ENCODE measurements at regions not wholly inside any gene's neighbourhood (a gene's known extent, or its start where the extent isn't known, plus 50 kb on each side); places are given as distances from the start of the nearest gene placed in this dataset.

- Mint-ChIP-seq H3K36me3 (no peaks in the 10 kb centered on the region), H3K4me1 (no peaks in the 10 kb centered on the region), H3K27ac (no peak overlapping the region), H3K4me3 (no peak overlapping the region), H3K9me3 (no peaks in the 10 kb centered on the region), H3K27me3 (ENCODE audit: low read depth in 2 of 2) (peaks cover 0 to 3% of the 10 kb centered on the region in 2 donors)
- ATAC-seq: no peak
- 97% methylated on average over 4 of the region's 5 CpGs for WGBS (ENCODE audit: insufficient coverage)
- Histone ChIP-seq H3K27me3 (ENCODE audit: control insufficient read depth, insufficient read depth, low read length) (no peaks in the 10 kb centered on the region), H3K36me3 (ENCODE audit: control insufficient read depth, insufficient read depth, low read length) (no peaks in the 10 kb centered on the region), H3K4me3 (ENCODE audit: low read length) (no peak overlapping the region), H3K9me3 (ENCODE audit: control insufficient read depth, insufficient read depth, low read length) (no peaks in the 10 kb centered on the region), H3K27ac (ENCODE audit: low read length) (no peak overlapping the region), H3K4me1 (ENCODE audit: control insufficient read depth, insufficient read depth, low read length) (no peaks in the 10 kb centered on the region)
- intact Hi-C loops (cut with micrococcal nuclease): no loop called here
- no peak for TF ChIP-seq CTCF (IDR thresholded peaks at IDR 0.05)
- no peak for DNase-seq
Measured at GRCh38 chr1:168375566-168376300, 95.1 kb downstream of the TBX19 start.

- 98% methylated on average over 3 of the region's 3 CpGs for WGBS (ENCODE audit: insufficient coverage)
- Histone ChIP-seq H3K4me1 (ENCODE audit: control insufficient read depth, insufficient read depth, low read length) (no peaks in the 10 kb centered on the region), H3K36me3 (ENCODE audit: control insufficient read depth, insufficient read depth, low read length) (no peaks in the 10 kb centered on the region), H3K27me3 (ENCODE audit: control insufficient read depth, insufficient read depth, low read length) (no peaks in the 10 kb centered on the region), H3K27ac (ENCODE audit: low read length) (no peak overlapping the region), H3K4me3 (ENCODE audit: low read length) (no peak overlapping the region), H3K9me3 (ENCODE audit: control insufficient read depth, insufficient read depth, low read length) (no peaks in the 10 kb centered on the region)
- no peak for TF ChIP-seq CTCF (IDR thresholded peaks at IDR 0.05)
- Mint-ChIP-seq H3K27me3 (ENCODE audit: low read depth in 2 of 2) (peaks cover 0 to 3% of the 10 kb centered on the region in 2 donors), H3K9me3 (no peaks in the 10 kb centered on the region), H3K4me1 (no peaks in the 10 kb centered on the region), H3K36me3 (no peaks in the 10 kb centered on the region), H3K27ac (no peak overlapping the region), H3K4me3 (no peak overlapping the region)
- DNase-seq: no peak
- intact Hi-C loops (cut with micrococcal nuclease): no loop called here
- no peak for ATAC-seq
Measured at GRCh38 chr1:168374566-168374965, 93.9 kb downstream of the TBX19 start.

GRCh38 chr1:168373869-168374268 is 93.2 kb downstream of the TBX19 start:
- 88% methylated on average over 4 of the region's 5 CpGs for WGBS (ENCODE audit: insufficient coverage)
- H3K36me3 Mint-ChIP-seq: no peaks in the 10 kb centered on the region
- intact Hi-C loops (cut with micrococcal nuclease): no loop called here

More at GRCh38 chr1:168373869-168374268, 93.2 kb downstream of the TBX19 start:
- H3K9me3 Mint-ChIP-seq: no peaks in the 10 kb centered on the region
- Histone ChIP-seq H3K4me1 (ENCODE audit: control insufficient read depth, insufficient read depth, low read length) (no peaks in the 10 kb centered on the region), H3K9me3 (ENCODE audit: control insufficient read depth, insufficient read depth, low read length) (no peaks in the 10 kb centered on the region), H3K27ac (ENCODE audit: low read length) (no peak overlapping the region), H3K4me3 (ENCODE audit: low read length) (no peak overlapping the region), H3K27me3 (ENCODE audit: control insufficient read depth, insufficient read depth, low read length) (no peaks in the 10 kb centered on the region), H3K36me3 (ENCODE audit: control insufficient read depth, insufficient read depth, low read length) (no peaks in the 10 kb centered on the region)
- ATAC-seq: no peak
- no peak overlapping the region for H3K4me3 Mint-ChIP-seq
- no peaks in the 10 kb centered on the region for H3K4me1 Mint-ChIP-seq
- TF ChIP-seq CTCF (IDR thresholded peaks at IDR 0.05): no peak
- H3K27me3 Mint-ChIP-seq (ENCODE audit: low read depth in 2 of 2): peaks cover 0 to 3% of the 10 kb centered on the region in 2 donors
- no peak overlapping the region for H3K27ac Mint-ChIP-seq
- no peak for DNase-seq

Data from natural killer cell (primary cell).